ENCODE measurements at regions not wholly inside any gene's neighbourhood (a gene's known extent, or its start where the extent isn't known, plus 50 kb on each side); places are given as distances from the start of the nearest gene placed in this dataset.
A peak's percentile ranks its signal among the peaks of the same experiment; 100 is the strongest.

GRCh38 chr20:51936377-51936776 lies 134.1 kb upstream of the SALL4 start:
- no peak for TF ChIP-seq CTCF (IDR thresholded peaks at IDR 0.05; ENCODE audit: insufficient read depth in 1 of 2, low read depth in 1 of 2, low read length in 1 of 2, severe bottlenecking in 1 of 2, unreplicated experiment in 1 of 2)
- intact Hi-C loops (cut with micrococcal nuclease; ENCODE audit: unreplicated experiment) = no loop called here
- H3K9me3 ChIP-seq = no peaks in the 10 kb centered on the region
- no TSS peak for BruUV-seq (replicated peaks)
- no peak for DNase-seq
- no peaks in the 10 kb centered on the region for H3K9me3 Mint-ChIP-seq (ENCODE audit: unreplicated experiment)
- no peak overlapping the region for H3K4me3 Mint-ChIP-seq (ENCODE audit: unreplicated experiment)
- ChIA-PET POLR2A (interaction anchor here (0.7 kb wide), 1 partner anchor 101 kb away, joined by 4 read pairs; no protein-coding TSS in a partner anchor), CTCF (interaction anchor here (0.5 to 0.7 kb wide), 2 partner anchors 565 to 1829 kb away, joined by 3 read pairs; no protein-coding TSS in a partner anchor)
- H3K27me3 Mint-ChIP-seq (ENCODE audit: insufficient read depth, unreplicated experiment) = no peaks in the 10 kb centered on the region
- H3K4me3 ChIP-seq (ENCODE audit: low read depth, low read length) = no peak overlapping the region
- H3K27ac Mint-ChIP-seq (ENCODE audit: unreplicated experiment) = no peak overlapping the region
- H3K4me1 Mint-ChIP-seq (ENCODE audit: low read depth, unreplicated experiment) = peaks cover 19% of the 10 kb centered on the region
- no peaks in the 10 kb centered on the region for H3K36me3 Mint-ChIP-seq (ENCODE audit: insufficient read depth, unreplicated experiment)
- H3K36me3 ChIP-seq (ENCODE audit: control insufficient read depth, insufficient read depth, low read length) = no peaks in the 10 kb centered on the region
- no peaks in the 10 kb centered on the region for H3K27me3 ChIP-seq (replicated peaks; ENCODE audit: control insufficient read depth, insufficient read depth, low read length)
- H3K4me1 ChIP-seq = peaks cover 25% of the 10 kb centered on the region

GRCh38 chr20:51935003-51935358 lies 132.7 kb upstream of the SALL4 start:
- H3K36me3 ChIP-seq (ENCODE audit: control insufficient read depth, insufficient read depth, low read length) = no peaks in the 10 kb centered on the region
- POLR2A ChIA-PET = no interaction called here
- CTCF ChIA-PET = interaction anchor here (0.8 to 1.8 kb wide), 2 partner anchors 32 to 135 kb away, joined by 4 to 9 read pairs; no protein-coding TSS in a partner anchor
- no peak for DNase-seq
- H3K4me3 ChIP-seq (ENCODE audit: low read depth, low read length) = no peak overlapping the region
- intact Hi-C loops (cut with micrococcal nuclease; ENCODE audit: unreplicated experiment) = no loop called here
- no peaks in the 10 kb centered on the region for H3K27me3 Mint-ChIP-seq (ENCODE audit: insufficient read depth, unreplicated experiment)
- peak overlapping the region; percentile 53 for H3K27ac Mint-ChIP-seq (ENCODE audit: unreplicated experiment)
- peaks cover 33% of the 10 kb centered on the region for H3K4me1 Mint-ChIP-seq (ENCODE audit: low read depth, unreplicated experiment)
- H3K9me3 Mint-ChIP-seq (ENCODE audit: unreplicated experiment) = no peaks in the 10 kb centered on the region
- no peak overlapping the region for H3K4me3 Mint-ChIP-seq (ENCODE audit: unreplicated experiment)
- no peaks in the 10 kb centered on the region for H3K27me3 ChIP-seq (replicated peaks; ENCODE audit: control insufficient read depth, insufficient read depth, low read length)
- no peaks in the 10 kb centered on the region for H3K36me3 Mint-ChIP-seq (ENCODE audit: insufficient read depth, unreplicated experiment)
- no peaks in the 10 kb centered on the region for H3K9me3 ChIP-seq
- BruUV-seq (replicated peaks) = no TSS peak
- H3K4me1 ChIP-seq = peaks cover 34% of the 10 kb centered on the region
- no peak for TF ChIP-seq CTCF (IDR thresholded peaks at IDR 0.05; ENCODE audit: insufficient read depth in 1 of 2, low read depth in 1 of 2, low read length in 1 of 2, severe bottlenecking in 1 of 2, unreplicated experiment in 1 of 2)

- peak in 1 of 2 experiments; percentile 47 for DNase-seq
- intact Hi-C loops (cut with micrococcal nuclease; ENCODE audit: unreplicated experiment) = loop anchor here (5.0 kb wide), 1 partner anchor 132 kb away; the partner anchor contains the start of gene SALL4
- Histone ChIP-seq H3K4me3 (ENCODE audit: low read depth, low read length) (no peak overlapping the region), H3K27me3 (replicated peaks; ENCODE audit: control insufficient read depth, insufficient read depth, low read length) (no peaks in the 10 kb centered on the region), H3K36me3 (ENCODE audit: control insufficient read depth, insufficient read depth, low read length) (no peaks in the 10 kb centered on the region), H3K9me3 (no peaks in the 10 kb centered on the region), H3K4me1 (peaks cover 34% of the 10 kb centered on the region)
- no peaks in the 10 kb centered on the region for H3K9me3 Mint-ChIP-seq (ENCODE audit: unreplicated experiment)
- H3K4me1 Mint-ChIP-seq (ENCODE audit: low read depth, unreplicated experiment) = peaks cover 33% of the 10 kb centered on the region
- H3K27me3 Mint-ChIP-seq (ENCODE audit: insufficient read depth, unreplicated experiment) = no peaks in the 10 kb centered on the region
- peak overlapping the region; percentile 53 for H3K27ac Mint-ChIP-seq (ENCODE audit: unreplicated experiment)
- BruUV-seq (replicated peaks) = no TSS peak
- no peak for TF ChIP-seq CTCF (IDR thresholded peaks at IDR 0.05; ENCODE audit: insufficient read depth in 1 of 2, low read depth in 1 of 2, low read length in 1 of 2, severe bottlenecking in 1 of 2, unreplicated experiment in 1 of 2)
- H3K4me3 Mint-ChIP-seq (ENCODE audit: unreplicated experiment) = peak overlapping the region; percentile 30
- H3K36me3 Mint-ChIP-seq (ENCODE audit: insufficient read depth, unreplicated experiment) = no peaks in the 10 kb centered on the region
- CTCF ChIA-PET = interaction anchor here (0.5 to 1.8 kb wide), 3 partner anchors 32 to 134 kb away, joined by 4 to 9 read pairs (median 4); no protein-coding TSS in a partner anchor
- POLR2A ChIA-PET = no interaction called here
These were observed 132.1 kb upstream of the SALL4 start for GRCh38 chr20:51934301-51935002.

Measured in Caco-2 (cell line).